ENCODE measurements at regions not wholly inside any gene's neighbourhood (a gene's known extent, or its start where the extent isn't known, plus 50 kb on each side); places are given as distances from the start of the nearest gene placed in this dataset.

- TF ChIP-seq, protein P1, sequence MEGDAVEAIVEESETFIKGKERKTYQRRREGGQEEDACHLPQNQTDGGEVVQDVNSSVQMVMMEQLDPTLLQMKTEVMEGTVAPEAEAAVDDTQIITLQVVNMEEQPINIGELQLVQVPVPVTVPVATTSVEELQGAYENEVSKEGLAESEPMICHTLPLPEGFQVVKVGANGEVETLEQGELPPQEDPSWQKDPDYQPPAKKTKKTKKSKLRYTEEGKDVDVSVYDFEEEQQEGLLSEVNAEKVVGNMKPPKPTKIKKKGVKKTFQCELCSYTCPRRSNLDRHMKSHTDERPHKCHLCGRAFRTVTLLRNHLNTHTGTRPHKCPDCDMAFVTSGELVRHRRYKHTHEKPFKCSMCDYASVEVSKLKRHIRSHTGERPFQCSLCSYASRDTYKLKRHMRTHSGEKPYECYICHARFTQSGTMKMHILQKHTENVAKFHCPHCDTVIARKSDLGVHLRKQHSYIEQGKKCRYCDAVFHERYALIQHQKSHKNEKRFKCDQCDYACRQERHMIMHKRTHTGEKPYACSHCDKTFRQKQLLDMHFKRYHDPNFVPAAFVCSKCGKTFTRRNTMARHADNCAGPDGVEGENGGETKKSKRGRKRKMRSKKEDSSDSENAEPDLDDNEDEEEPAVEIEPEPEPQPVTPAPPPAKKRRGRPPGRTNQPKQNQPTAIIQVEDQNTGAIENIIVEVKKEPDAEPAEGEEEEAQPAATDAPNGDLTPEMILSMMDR (IDR thresholded peaks at IDR 0.05): no peak
- TF ChIP-seq EP300 (IDR thresholded peaks at IDR 0.05) (no peak), POLR2A (IDR thresholded peaks at IDR 0.05) (no peak), POLR2AphosphoS5 (IDR thresholded peaks at IDR 0.05) (no peak)
Measured at GRCh38 chr5:175377816-175378215, 66.2 kb downstream of the DRD1 start.

Data from sigmoid colon (tissue), 4 donors.